ENCODE measurements at regions not wholly inside any gene's neighbourhood (a gene's known extent, or its start where the extent isn't known, plus 50 kb on each side); places are given as distances from the start of the nearest gene placed in this dataset.

GRCh38 chr7:53446170-53446569 lies 410.7 kb downstream of the POM121L12 start:
- TF ChIP-seq, protein P1, sequence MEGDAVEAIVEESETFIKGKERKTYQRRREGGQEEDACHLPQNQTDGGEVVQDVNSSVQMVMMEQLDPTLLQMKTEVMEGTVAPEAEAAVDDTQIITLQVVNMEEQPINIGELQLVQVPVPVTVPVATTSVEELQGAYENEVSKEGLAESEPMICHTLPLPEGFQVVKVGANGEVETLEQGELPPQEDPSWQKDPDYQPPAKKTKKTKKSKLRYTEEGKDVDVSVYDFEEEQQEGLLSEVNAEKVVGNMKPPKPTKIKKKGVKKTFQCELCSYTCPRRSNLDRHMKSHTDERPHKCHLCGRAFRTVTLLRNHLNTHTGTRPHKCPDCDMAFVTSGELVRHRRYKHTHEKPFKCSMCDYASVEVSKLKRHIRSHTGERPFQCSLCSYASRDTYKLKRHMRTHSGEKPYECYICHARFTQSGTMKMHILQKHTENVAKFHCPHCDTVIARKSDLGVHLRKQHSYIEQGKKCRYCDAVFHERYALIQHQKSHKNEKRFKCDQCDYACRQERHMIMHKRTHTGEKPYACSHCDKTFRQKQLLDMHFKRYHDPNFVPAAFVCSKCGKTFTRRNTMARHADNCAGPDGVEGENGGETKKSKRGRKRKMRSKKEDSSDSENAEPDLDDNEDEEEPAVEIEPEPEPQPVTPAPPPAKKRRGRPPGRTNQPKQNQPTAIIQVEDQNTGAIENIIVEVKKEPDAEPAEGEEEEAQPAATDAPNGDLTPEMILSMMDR (IDR thresholded peaks at IDR 0.05): no peak
- TF ChIP-seq POLR2A (IDR thresholded peaks at IDR 0.05): no peak
